SK-N-MC (cell line): ENCODE measurements at regions not wholly inside any gene's neighbourhood (a gene's known extent, or its start where the extent isn't known, plus 50 kb on each side); places are given as distances from the start of the nearest gene placed in this dataset.

Experiments
- DNase-seq: peaks from one replicate; pipeline ENCODE4 v3.0.0-alpha.2; 2011; ENCODE audit warnings: low read depth, low spot score
- H3K27ac ChIP-seq: fragments of 200-600 bp; sonication (generic); 2 replicates; pipeline ENCODE4 v1.5.1; 2016; ENCODE audit warnings: mixed run types
- H3K36me3 ChIP-seq: fragments of 200-600 bp; sonication (generic); 2 replicates; pipeline ENCODE4 v1.6.1; 2017; ENCODE audit warnings: antibody characterized with exemption, low read length, mixed read lengths; ENCODE audit not compliant: insufficient read depth
- H3K4me3 ChIP-seq: fragments of 200-600 bp; sonication (generic); 2 replicates; pipeline ENCODE4 v1.5.1; 2016
- H3K9ac ChIP-seq: fragments of 200-600 bp; sonication (generic); 2 replicates; pipeline ENCODE4 v1.8.0; 2017; ENCODE audit warnings: mixed run types, mixed read lengths; ENCODE audit not compliant: insufficient read length
- H3K9me3 ChIP-seq: fragments of 200-600 bp; sonication (generic); 2 replicates; pipeline ENCODE4 v1.6.1; 2017; ENCODE audit warnings: low read depth, mild to moderate bottlenecking, antibody characterized with exemption, low read length, moderate library complexity, mixed read lengths
- EZH2 ChIP-seq: fragments of 200-600 bp; sonication (generic); IDR thresholded peaks from one replicate; pipeline ENCODE4 v1.6.1; 2017; ENCODE audit warnings: antibody characterized with exemption
- FOXP2 ChIP-seq: optimal IDR thresholded peaks from 2 replicates; pipeline ENCODE3; 2011; ENCODE audit warnings: mild to moderate bottlenecking, moderate library complexity; ENCODE audit not compliant: insufficient read depth; ENCODE audit errors: extremely low read length, control extremely low read depth
- POLR2AphosphoS5 ChIP-seq: IDR thresholded peaks from 2 replicates; pipeline ENCODE4 v1.6.1; 2012; ENCODE audit warnings: mild to moderate bottlenecking, low read depth, low read length, borderline replicate concordance

GRCh38 chr1:57839067-57839466, 415.2 kb upstream of the DAB1 start:
- DNase-seq: no peak
- Histone ChIP-seq H3K36me3 (no peaks in the 10 kb centered on the region), H3K9ac (no peak overlapping the region), H3K4me3 (no peak overlapping the region), H3K27ac (no peak overlapping the region), H3K9me3 (no peaks in the 10 kb centered on the region)
- TF ChIP-seq POLR2AphosphoS5 (no peak), FOXP2 (no peak), EZH2 (no peak)

- no peak for DNase-seq
- TF ChIP-seq EZH2: no peak
- TF ChIP-seq FOXP2: no peak
- H3K27ac ChIP-seq: no peak overlapping the region
These were observed 411.8 kb upstream of the DAB1 start for GRCh38 chr1:57835620-57836019.

GRCh38 chr1:57833296-57833695, 409.4 kb upstream of the DAB1 start:
- Histone ChIP-seq H3K36me3 (no peaks in the 10 kb centered on the region), H3K9ac (no peak overlapping the region), H3K9me3 (no peaks in the 10 kb centered on the region), H3K27ac (no peak overlapping the region), H3K4me3 (no peak overlapping the region)
- TF ChIP-seq FOXP2: no peak
- no peak for TF ChIP-seq EZH2
- no peak for TF ChIP-seq POLR2AphosphoS5
- DNase-seq: no peak

More at GRCh38 chr1:57835620-57836019, 411.8 kb upstream of the DAB1 start:
- no peaks in the 10 kb centered on the region for H3K9me3 ChIP-seq
- H3K9ac ChIP-seq: no peak overlapping the region
- H3K36me3 ChIP-seq: no peaks in the 10 kb centered on the region
- no peak overlapping the region for H3K4me3 ChIP-seq

- no peak overlapping the region for H3K9ac ChIP-seq
- no peak for TF ChIP-seq POLR2AphosphoS5
- no peak for TF ChIP-seq FOXP2
- no peak for TF ChIP-seq EZH2
- no peak overlapping the region for H3K27ac ChIP-seq
- H3K4me3 ChIP-seq: no peak overlapping the region
- H3K36me3 ChIP-seq: no peaks in the 10 kb centered on the region
- no peak for DNase-seq
- no peaks in the 10 kb centered on the region for H3K9me3 ChIP-seq
These were observed 408.8 kb upstream of the DAB1 start for GRCh38 chr1:57832612-57833011.

- no peak overlapping the region for H3K9ac ChIP-seq
- TF ChIP-seq FOXP2 (no peak), POLR2AphosphoS5 (no peak), EZH2 (no peak)
- no peaks in the 10 kb centered on the region for H3K9me3 ChIP-seq
- no peaks in the 10 kb centered on the region for H3K36me3 ChIP-seq
- H3K4me3 ChIP-seq: no peak overlapping the region
- no peak overlapping the region for H3K27ac ChIP-seq
- DNase-seq: no peak
These were observed 407.8 kb upstream of the DAB1 start for GRCh38 chr1:57831624-57832023.

GRCh38 chr1:57826535-57826934, 402.7 kb upstream of the DAB1 start:
- Histone ChIP-seq H3K4me3 (no peak overlapping the region), H3K9me3 (no peaks in the 10 kb centered on the region), H3K27ac (no peak overlapping the region), H3K36me3 (no peaks in the 10 kb centered on the region), H3K9ac (no peak overlapping the region)
- no peak for TF ChIP-seq EZH2
- TF ChIP-seq POLR2AphosphoS5: no peak
- TF ChIP-seq FOXP2: no peak
- no peak for DNase-seq

GRCh38 chr1:57824535-57824934, 400.7 kb upstream of the DAB1 start:
- DNase-seq: no peak
- Histone ChIP-seq H3K9ac (no peak overlapping the region), H3K27ac (no peak overlapping the region), H3K9me3 (no peaks in the 10 kb centered on the region), H3K36me3 (no peaks in the 10 kb centered on the region), H3K4me3 (no peak overlapping the region)
- TF ChIP-seq POLR2AphosphoS5 (no peak), EZH2 (no peak), FOXP2 (no peak)

GRCh38 chr1:57820356-57821095, 396.7 kb upstream of the DAB1 start:
- no peak for TF ChIP-seq EZH2
- no peak for TF ChIP-seq POLR2AphosphoS5
- TF ChIP-seq FOXP2: no peak
- Histone ChIP-seq H3K9me3 (no peaks in the 10 kb centered on the region), H3K4me3 (no peak overlapping the region), H3K36me3 (no peaks in the 10 kb centered on the region), H3K27ac (no peak overlapping the region), H3K9ac (no peak overlapping the region)
- DNase-seq: no peak

GRCh38 chr1:57819893-57820292, 396.0 kb upstream of the DAB1 start:
- Histone ChIP-seq H3K9ac (no peak overlapping the region), H3K36me3 (no peaks in the 10 kb centered on the region), H3K9me3 (no peaks in the 10 kb centered on the region), H3K4me3 (no peak overlapping the region), H3K27ac (no peak overlapping the region)
- no peak for DNase-seq
- TF ChIP-seq POLR2AphosphoS5 (no peak), EZH2 (no peak), FOXP2 (no peak)
